GM18909 (cell line): ENCODE measurements at regions not wholly inside any gene's neighbourhood (a gene's known extent, or its start where the extent isn't known, plus 50 kb on each side); places are given as distances from the start of the nearest gene placed in this dataset.
A peak's percentile ranks its signal among the peaks of the same experiment; 100 is the strongest.
"Not testable (repeated sequence)": the region's sequence is repeated elsewhere in the genome, so short reads cannot be mapped to it uniquely, and the experiment has no call there.

Experiments used
- ATAC-seq: cut with Tn5 transposase; IDR thresholded peaks from one replicate; pipeline ENCODE4 v1.9.1; 2021; ENCODE audit warnings: mild to moderate bottlenecking; ENCODE audit not compliant: unreplicated experiment, poor library complexity

DNA sequence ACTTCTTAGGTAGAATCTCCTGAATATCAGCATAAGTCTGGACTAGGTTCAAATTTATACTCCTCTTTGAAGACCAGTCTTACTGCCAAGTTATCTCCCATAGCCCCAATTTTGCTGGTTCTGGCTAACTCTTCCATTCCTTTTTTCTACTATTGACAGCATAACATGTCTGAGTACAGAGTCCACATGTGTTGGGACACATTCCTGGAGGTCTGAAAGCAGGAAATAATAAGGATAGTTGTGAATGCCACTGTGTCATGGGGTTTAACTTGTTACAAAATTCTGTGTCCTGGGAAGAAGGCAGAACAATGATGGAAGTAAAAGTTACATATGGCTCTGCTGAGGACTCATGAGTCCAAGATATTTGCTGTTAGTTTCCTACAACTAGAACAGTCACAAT lies 57.4 kb upstream of the ZBTB20 start:
- ATAC-seq, result no peak

DNA sequence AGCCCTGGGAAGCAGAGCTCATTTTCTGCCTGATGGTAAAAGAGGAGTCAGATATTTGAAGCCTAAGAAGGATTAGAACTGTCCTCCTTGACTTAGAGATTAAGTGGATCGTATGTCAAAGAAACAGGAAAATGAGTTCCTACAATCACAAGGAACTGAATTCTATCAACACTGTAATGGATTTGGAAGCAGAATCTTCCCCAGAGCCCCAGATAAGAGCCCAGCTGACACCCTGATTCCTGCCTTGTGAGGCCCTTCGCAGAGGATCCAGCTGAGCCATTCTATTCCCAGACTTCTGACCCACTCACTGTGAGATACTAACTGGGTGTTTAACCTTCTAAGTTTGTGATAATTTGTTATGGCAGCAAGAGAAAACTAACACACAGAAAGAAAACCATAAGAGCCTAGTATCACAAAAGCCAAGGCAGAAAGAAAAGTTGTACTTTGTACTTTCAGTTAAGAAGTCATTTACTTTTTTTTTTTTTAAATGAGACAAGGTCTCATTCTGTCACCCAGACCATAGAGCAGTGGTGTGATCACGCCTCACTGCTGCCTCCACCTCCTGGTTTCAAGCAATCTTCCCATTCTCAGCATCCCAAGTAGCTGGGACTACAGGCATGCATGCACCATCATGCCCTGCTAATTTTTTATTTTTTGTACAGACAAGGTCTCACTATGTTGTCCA lies 61.1 kb upstream of the ZBTB20 start:
- ATAC-seq, result no peak

DNA sequence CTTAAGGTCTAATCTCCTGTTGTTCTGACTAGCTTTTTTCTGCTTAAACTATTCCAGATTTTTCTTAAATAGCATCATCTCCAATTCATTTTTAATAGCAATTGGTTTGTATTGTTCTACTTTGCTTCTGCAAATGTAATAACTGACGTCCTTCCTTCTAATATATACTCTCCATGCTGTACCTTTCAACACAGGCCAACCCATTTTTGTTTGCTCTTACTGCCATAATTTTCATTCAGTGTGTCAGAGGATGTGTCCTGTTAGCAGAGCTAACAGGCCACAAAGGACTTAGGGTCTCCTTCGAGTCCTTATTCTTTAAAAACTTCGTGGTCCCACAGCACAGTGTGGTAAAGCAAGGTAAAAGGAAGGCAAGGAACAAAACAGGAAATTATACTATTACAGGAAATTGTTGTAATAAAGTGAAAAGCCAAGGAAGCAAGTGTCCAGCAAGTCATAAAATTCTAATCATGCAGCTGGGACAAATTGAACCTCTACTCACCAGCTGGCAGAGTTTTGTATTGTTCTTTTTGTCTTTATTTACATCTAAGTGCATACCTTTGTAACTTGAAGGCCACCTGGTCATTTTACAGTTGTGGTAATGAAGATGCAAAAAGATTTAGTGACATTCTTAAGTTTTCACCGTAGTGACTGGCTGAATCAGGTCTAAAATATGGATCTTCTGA lies 64.9 kb upstream of the ZBTB20 start:
- ATAC-seq, result no peak

DNA sequence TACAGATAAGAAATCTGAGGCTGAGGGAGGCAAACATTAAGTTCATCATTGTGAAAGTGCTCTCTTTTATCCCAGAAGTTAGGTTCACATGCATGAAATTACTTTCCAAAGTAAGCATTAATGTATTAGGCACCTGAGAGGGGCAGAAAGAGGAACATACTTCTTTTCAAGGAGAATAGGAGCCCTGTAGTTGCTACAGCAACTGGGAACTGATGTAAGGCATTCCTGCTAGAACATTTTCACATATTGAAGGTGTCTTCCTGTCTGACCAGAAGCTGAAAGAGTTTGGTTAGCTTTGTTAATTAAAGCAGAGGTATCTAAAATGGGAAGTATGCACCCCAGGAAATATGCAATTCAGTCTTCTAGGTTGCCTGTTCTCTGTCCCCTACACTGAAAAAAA lies 65.5 kb upstream of the ZBTB20 start:
- no peak for ATAC-seq

DNA sequence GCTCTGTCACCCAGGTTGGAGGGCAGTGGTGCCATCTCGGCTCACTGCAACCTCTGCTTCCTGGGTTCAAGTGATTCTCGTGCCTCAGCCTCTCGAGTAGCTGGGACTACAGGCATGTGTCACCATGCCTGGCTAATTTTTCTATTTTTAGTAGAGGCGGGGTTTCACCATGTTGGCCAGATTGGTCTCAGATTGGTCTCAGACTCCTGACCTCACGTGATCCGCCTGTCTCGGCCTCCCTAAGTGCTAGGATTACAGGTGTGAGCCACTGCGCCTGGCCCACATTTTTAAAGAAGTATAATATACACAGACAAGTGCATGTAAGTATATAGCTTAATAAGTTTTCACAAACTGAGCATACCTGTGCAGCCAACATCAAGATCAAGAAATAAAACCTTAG lies 66.0 kb upstream of the ZBTB20 start:
- not testable (repeated sequence) for ATAC-seq

DNA sequence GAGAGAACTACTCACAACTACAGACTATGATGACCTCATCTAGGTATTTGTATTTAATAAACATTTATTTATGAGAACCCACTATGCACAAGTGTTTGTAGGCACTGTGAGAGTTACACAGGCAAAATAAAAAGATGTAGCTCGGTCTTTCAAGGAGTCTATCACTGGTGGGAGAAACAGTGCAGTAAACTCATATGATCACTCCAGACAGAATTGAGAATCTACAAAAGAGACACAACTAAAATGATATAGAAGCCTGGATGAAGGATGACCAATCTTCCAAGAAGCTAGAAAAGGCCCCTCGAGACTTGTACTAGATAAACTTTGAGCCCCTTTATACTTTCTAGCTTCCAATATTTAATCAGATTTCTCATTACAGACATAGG lies 70.2 kb upstream of the ZBTB20 start:
- ATAC-seq, result no peak

DNA sequence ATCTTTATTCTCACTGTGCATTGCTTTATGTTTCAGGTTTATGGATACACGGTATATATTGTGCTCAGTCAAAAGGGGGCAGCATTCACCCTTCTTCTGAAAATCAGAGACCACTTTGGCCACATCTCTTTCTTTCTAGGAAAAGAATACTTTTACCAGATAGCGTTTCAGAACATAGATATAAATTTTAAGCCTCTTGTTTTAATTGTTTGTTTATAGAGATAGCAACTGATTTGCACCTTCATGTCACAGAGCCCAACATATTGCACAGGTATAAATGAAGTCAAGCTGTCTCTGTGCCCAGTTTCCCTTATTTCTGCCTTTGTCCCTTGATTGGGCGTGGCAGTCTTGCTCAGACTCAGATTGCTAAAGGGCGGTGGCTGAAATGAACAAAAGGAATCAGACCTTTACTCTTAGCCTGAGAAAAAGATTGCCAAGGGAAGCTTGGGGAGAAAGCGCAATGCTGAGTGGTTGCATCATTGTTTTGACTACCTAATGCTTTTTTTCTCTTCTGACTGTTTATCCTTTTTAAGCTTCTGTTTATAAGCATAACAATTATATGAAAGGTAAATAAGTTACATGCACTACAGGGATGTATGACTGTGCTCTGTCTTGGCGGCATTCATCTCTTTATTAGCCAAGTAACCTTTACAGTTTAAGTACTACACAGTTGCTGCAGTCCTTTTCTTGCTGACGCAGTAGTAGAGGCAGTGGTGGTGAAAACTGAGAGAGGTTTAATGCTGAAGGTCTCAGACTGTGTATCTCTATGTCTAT lies 70.8 kb upstream of the ZBTB20 start:
- ATAC-seq, result peak; percentile 64

DNA sequence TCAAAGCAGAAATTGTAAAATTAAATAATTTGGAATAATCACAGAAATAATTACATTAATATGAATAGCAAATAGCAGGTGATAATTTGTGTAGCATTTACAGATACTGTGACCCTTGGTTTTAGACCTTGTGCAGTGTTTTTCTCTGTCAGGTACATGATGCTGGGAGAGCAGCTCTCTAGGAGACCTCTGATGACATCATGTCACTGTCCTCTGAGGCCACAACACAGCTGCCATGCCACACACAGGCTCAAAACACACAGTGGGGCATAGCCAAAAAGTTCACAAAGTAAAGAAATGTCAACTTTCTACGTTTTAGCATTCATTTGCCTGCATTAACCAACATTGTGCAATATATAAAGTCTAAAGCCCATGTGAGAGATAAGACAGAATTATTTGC lies 71.8 kb upstream of the ZBTB20 start:
- no peak for ATAC-seq

DNA sequence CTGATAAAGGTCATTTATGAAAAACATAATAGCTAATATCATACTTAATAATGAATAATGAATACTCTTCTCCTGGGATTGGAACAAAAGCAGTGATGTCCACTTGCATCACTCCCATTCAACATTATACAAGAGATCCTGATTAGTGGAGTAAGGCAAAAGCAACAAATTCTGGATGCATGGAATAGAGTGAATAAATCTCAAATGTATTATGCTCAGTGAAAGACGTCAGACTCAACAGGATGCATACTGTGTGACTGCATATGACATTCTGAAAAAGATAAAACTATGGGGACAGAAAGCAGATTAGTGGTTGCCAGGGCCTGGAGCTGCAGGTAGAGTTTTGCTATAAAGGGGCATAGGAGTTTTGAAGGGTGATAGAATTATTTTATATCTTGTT lies 77.6 kb upstream of the ZBTB20 start:
- no peak for ATAC-seq

DNA sequence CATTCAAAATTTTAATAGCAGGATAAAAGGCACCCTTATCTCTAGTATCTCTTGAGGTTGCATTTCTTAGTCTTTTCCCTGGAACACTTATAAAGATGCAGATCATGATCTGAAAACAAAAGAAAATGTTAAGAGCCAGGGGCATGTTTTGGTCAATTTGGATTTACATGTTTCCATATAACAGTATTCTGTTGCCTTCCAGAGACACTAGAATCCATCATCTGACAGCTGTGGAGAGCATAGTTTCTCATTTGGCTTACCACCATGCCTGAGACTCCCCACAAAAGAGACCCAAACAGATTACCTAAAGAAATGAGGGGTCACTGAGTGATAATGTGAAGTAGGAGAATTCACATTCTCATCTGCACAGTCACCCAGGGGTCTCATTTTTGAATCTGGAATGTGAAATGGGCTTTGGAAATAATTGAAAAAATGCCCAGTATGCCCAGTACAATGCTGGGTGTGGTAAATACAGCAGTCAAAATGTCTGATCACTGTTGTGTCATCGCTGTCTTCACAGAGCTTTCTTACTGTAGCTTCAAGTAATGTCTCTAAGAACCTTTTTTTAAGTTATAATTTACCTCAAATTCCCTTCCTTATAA lies 79.9 kb upstream of the ZBTB20 start:
- ATAC-seq, result no peak

DNA sequence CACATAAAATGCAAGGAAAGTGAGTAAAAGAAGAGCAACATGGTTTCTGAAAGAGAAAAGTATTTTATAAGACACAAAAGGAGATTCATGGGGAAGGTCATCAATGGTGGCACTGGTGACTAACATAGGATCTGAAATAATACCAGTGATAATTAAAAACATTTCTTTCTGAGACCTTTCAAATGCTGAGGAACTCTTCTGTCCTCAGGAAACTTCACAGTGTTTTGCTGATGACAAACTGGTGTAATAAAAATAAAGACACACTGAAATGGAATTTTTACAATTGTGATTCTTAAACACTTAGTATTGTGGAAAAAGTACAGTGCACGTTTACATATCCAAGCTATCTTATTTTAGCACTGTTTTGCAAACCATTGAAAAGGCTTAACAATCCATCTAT lies 80.4 kb upstream of the ZBTB20 start:
- no peak for ATAC-seq

DNA sequence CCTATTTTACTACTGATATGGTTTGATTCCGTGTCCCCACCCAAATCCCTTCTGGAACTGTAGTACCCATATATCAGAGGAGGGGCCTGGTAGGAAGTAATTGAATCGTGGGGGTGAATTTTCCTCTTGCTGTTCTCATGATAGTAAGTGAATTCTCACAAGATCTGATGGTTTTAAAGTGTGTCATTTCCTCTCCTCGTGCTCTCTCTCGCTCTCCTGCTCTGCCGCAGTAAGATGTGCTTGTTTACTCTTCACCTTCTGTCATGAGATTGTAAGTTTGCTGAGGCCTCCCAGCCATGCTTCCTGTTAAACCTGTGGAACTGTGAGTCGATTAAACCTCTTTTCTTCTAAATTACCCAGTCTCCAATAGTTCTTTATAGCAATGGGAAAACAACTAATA lies 81.2 kb upstream of the ZBTB20 start:
- no peak for ATAC-seq

DNA sequence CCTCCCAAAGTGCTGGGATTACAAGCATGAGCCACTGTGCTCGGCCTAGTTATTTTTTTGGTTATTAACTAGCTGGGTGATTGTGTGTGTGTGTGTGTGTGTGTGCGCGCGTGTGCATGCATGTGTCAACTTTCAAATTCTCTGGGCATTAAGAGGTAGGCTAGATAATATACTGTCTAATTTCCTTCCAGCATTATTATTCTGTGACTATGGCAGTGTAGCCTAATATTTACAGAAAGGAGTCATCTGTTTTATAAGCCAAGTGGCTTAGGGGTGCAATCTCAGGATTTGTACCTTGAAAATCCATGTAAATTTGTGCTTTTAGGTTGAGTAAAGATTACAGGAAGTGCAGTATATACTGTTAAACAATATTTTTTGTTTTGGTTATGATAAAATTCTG lies 85.1 kb upstream of the ZBTB20 start:
- ATAC-seq, result no peak

DNA sequence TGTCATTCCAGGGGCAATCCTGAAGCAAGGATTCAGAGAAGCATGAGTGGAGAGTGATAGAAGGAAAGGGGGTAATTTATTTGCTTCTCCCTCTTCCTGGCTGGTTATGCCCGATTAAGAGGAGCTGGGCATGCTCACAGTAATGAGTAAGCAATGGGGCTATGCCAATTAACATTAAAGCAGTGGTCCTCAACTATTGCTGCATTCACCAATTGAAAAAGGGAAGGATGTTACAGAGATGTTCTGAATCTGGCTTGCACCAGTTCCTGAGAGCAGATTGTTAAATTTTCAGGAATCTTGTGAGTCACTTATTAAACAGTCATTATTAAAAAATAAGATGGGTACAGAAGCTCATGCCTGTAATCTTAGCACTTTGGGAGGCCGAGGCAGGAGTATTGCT lies 85.9 kb upstream of the ZBTB20 start:
- ATAC-seq, result no peak

DNA sequence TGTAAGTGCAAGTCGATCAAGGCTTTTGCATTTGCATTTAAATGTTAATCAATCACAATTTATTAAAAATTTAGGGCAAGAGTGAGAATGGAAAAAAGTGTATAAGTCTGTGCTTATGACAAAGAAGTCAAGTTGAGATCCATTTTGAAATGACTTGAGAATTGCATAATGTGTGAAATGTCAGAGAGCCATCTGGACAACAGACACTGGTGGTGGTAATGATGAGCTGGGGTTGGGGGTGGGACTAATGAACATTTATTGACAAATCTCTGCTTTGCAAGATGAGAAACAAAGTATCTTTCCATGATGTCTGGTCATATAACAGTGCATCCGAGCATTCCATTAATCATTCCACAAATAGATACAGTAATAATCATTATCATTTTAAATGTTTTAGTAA lies 89.4 kb upstream of the ZBTB20 start:
- ATAC-seq, result no peak

DNA sequence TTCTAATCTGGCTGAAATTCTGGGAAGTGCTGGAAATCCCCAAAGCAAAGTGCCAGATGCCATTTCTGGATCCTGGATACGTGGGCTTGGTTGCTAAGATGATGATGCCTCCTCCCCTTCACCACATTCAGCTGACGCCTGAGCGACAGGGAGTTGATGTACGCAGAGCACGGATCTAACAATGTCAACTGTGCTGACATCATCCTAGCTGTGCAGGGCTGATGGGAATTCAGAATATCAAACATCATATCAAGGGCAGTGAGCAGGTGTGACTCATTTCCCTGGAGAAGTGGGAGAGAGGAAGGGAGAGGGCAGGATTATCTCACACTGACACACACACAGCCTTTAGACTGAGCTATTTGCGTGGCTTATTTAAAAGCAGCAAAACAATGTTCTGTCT lies 92.6 kb upstream of the ZBTB20 start:
- no peak for ATAC-seq

DNA sequence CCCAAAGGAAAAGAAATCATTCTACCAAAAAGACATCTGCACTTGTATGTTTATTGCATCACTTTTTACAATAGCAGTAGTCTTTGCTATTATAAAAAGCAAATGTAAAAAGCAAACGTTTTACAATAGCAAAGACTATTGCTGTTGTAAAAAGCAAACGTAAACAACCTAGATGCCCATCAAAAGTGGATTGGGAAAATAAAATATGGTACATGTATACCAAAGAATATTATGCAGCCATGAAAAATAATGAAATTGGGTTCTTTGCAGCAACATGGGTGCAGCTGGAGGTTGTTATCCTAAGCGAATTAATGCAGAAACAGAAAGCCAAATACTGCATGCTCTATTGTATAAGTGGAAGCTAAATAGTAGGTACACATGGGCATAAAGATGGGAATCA lies 97.3 kb upstream of the ZBTB20 start:
- ATAC-seq, result no peak

DNA sequence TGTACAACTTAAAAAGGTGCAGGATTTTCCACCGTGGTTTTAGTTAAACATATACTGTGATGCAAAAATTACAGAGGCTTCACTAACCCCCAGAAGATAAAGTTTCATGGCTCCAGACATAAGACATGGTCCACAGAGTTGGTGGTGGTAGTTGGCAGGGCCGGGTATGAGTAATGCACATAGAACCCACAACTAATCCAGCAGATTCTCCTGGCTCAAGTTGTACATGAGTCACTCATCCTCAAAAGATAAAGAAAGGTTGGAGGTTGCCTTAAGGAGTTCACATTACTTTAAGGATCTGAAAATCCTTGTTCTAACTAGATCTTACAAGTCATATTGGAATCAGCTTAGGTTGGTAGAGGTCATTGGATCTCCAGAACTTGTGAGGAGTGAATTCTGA lies 98.3 kb upstream of the ZBTB20 start:
- ATAC-seq, result no peak

DNA sequence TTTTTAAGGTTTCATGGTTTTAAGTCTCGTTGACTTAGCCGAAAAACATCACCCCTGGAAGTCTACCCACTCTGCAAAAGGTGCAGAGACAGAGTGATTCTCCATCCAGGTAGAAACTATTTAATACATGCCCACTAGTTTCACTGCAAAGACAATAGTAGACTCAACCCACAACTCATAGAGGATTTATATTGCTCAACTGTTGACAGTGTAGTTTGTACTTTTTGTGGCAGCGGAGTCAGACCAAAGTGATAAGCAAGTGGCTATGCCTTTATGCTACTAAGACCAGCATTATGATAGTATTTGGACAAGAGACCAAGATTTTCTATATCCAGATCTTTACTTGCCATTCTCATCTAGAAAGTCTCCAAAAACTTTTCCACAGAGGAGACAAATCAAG lies 98.8 kb upstream of the ZBTB20 start:
- no peak for ATAC-seq

DNA sequence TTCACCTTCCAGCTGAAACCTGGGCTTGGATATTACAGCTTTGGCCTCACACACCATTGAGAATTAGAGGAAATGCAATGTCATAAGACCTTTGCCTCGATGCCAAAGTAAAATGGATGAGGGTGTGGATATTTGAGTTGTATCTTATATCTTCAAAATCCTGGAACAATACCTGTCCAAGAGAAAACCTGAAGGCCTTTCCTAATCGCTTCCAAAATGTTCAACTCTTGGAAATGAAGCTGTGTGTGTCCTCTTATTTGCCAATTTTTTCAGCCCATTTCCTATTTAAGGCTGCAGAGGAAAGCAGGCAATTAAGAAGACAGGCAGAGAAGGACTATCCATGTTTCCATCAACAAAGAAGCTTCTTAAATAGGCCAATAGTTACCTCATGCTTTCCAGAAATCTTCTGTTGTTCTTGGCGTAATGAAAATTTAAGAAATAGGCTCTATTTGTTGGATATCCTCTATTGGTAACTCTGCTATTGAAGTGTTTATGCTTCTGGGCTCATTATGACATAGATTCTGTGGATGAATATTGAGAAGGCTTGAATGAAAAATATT lies 99.5 kb upstream of the ZBTB20 start:
- no peak for ATAC-seq

DNA sequence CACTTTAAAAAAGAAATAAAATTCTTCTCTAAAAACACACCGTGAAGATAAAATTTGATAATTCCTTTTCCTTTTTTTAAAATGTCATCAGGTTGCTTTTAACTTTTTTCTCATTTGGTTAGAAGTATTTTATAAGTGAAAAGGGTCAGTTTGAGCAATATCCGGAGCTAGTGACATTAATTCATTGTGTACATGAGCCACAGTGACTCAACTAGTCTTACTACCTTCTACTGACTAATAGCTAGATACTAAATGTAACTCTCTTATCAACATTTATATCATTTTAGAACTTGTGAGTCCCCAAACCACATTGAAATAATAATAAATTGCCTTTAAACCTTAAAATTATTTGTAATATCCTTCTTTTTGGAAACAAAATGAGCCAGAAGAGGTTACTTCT lies 101.2 kb upstream of the ZBTB20 start:
- ATAC-seq, result no peak
